ENCODE measurements at regions not wholly inside any gene's neighbourhood (a gene's known extent, or its start where the extent isn't known, plus 50 kb on each side); places are given as distances from the start of the nearest gene placed in this dataset.

DNA sequence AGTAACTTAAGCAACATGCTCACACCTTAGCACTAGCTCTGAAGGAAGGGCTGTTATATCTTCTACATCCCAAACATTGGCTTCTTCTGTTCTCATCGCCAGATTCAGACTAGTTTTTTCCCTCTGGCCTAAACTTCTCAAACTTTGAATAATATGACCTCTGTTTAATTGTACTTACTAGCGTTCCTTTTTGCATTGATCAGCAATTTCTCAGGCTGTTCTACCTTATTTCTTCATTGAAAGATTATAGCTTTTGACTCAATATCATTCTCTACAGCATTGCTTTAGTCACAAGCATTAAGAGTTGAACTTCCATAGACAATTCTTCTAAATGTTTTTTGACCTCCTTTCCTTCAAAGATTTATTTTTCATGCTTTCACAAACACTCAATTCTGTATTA is 659.2 kb downstream of the PCDH7 start:
- H3K27me3 Mint-ChIP-seq: no peaks in the 10 kb centered on the region
- H3K4me3 Mint-ChIP-seq: no peak overlapping the region
- no peaks in the 10 kb centered on the region for H3K4me1 Mint-ChIP-seq
- no peaks in the 10 kb centered on the region for H3K36me3 Mint-ChIP-seq
- H3K27ac Mint-ChIP-seq: no peak overlapping the region
- ATAC-seq: no peak
- no peaks in the 10 kb centered on the region for H3K9me3 Mint-ChIP-seq

DNA sequence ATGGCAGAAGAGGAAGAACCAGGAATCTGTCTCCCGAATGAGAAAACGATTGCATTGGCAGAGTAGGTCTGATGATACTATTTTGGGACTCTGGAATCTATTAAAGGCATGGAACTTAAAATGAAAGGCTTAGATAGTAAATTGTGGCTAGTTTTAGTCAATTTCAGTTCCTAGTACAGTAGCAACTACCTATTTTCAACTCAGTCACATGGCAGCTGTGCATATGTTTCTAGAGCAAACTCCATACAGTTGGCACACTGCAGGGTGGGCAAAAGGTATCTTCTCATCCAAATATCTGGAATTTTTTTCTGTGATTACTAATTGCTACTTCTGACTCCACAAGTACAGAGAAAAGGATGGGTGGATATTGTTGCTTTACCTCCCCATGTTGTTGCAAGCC is 663.6 kb downstream of the PCDH7 start:
- H3K27ac Mint-ChIP-seq: no peak overlapping the region

DNA sequence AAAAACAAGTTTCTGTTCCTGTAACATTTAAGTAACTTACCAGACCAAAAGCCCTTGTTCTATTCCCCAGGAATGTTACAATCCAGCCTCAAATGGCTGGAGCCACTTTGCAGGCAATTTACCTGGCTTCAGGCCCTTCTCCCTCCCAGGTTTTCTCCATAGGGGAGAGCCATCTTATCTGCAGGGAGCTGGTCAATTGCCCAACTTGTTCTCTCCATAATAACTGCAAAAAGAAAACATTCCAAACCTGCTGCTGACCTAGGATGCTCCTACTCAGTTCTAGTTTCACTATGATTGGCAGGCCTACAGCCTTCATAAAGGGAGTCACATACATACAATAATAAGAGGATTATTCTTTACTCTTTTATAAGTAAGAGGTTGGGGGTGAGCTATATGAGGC is 670.7 kb downstream of the PCDH7 start:
- peaks cover 5% of the 10 kb centered on the region for H3K9me3 Mint-ChIP-seq
- no peaks in the 10 kb centered on the region for H3K27me3 Mint-ChIP-seq
- no peak overlapping the region for H3K4me3 Mint-ChIP-seq
- ATAC-seq: no peak
- no peaks in the 10 kb centered on the region for H3K36me3 Mint-ChIP-seq
- H3K4me1 Mint-ChIP-seq: no peaks in the 10 kb centered on the region
- H3K27ac Mint-ChIP-seq: no peak overlapping the region

More for the DNA sequence above, 663.6 kb downstream of the PCDH7 start:
- no peaks in the 10 kb centered on the region for H3K27me3 Mint-ChIP-seq
- no peak for ATAC-seq
- H3K4me1 Mint-ChIP-seq: no peaks in the 10 kb centered on the region
- peaks cover 2% of the 10 kb centered on the region for H3K9me3 Mint-ChIP-seq
- no peak overlapping the region for H3K4me3 Mint-ChIP-seq
- no peaks in the 10 kb centered on the region for H3K36me3 Mint-ChIP-seq

DNA sequence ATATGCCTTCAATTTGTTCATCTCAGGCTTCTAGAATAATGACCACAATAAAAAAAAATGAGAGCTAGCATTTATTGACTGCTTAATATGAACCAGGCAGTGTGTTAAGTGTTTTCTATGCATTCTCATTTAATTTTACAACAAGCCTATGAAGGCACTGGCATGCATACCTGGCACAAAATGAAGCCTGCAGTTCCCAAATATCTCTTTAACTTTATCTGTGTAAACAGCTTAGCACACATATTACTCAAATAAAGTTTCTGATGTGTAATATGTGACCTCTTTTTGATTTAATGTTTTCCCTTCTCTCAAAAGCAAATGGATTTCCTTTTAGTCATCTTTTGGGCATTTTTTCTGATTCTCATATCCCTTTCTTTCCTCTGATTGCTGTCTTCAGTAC is 671.8 kb downstream of the PCDH7 start:
- no peaks in the 10 kb centered on the region for H3K36me3 Mint-ChIP-seq
- H3K27me3 Mint-ChIP-seq: no peaks in the 10 kb centered on the region
- H3K9me3 Mint-ChIP-seq: peaks cover 5% of the 10 kb centered on the region
- H3K4me3 Mint-ChIP-seq: no peak overlapping the region
- no peak for ATAC-seq
- H3K27ac Mint-ChIP-seq: no peak overlapping the region
- H3K4me1 Mint-ChIP-seq: no peaks in the 10 kb centered on the region

DNA sequence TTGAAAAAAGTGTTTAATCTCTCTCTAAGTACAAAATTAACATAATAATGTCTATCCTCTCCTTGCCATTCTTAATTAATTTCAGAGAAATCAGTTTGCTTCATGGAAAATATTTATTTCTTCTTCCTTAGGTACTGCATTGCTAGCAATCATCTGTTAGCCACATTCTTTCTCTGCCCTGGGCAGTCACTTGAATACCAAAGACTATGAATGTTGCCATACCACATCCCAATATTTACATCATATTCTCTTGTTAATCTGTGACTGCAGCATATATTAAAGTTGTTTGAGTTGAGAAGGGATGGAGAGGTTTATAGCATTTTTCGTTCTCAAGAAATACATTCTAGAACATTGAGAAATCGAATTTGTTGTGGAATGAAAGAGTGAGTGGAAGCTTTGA is 672.8 kb downstream of the PCDH7 start:
- no peaks in the 10 kb centered on the region for H3K4me1 Mint-ChIP-seq
- H3K4me3 Mint-ChIP-seq: no peak overlapping the region
- ATAC-seq: no peak
- no peaks in the 10 kb centered on the region for H3K27me3 Mint-ChIP-seq
- no peak overlapping the region for H3K27ac Mint-ChIP-seq
- peaks cover 5% of the 10 kb centered on the region for H3K9me3 Mint-ChIP-seq
- no peaks in the 10 kb centered on the region for H3K36me3 Mint-ChIP-seq

DNA sequence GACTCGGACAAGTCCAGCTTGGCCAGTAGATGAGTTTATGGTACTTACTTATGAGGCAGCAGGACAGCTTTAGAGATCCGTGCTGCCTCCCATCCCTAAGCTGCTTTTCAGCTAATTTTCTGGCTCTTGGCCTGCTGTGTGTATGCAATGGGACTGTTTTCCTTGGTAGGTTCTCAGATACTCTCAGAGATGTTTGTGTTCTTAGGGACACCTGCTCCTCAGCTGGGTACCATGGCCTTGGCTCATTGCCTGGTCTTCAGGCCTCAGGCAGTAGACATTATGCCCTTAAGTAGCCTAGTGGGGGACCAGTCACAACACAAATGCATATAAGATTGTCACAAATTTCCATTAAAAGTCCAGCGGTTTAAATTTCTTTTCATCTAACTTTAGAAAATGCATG is 688.0 kb downstream of the PCDH7 start:
- H3K27ac Mint-ChIP-seq: no peak overlapping the region
- no peaks in the 10 kb centered on the region for H3K27me3 Mint-ChIP-seq
- H3K4me1 Mint-ChIP-seq: no peaks in the 10 kb centered on the region
- H3K4me3 Mint-ChIP-seq: no peak overlapping the region
- peaks cover 4% of the 10 kb centered on the region for H3K9me3 Mint-ChIP-seq
- no peaks in the 10 kb centered on the region for H3K36me3 Mint-ChIP-seq
- no peak for ATAC-seq

DNA sequence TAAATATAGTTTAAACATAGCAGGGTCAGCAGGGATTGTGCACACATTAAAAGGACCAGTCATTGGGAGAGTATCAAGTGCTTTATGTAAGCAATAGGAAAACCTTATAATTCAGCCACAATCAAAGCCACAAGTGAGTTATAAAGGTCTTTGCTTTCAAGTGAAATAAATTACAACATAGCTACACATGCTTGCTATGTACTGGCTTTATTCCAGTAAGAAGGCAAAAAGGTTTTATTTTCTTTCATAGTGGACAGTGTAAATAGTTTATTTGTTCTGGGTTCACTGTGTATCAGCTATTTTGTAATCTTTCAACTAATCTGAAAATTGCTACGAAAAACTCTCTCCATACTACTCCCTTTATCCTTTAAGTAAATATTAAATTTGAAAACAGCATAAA is 691.4 kb downstream of the PCDH7 start:
- Mint-ChIP-seq H3K36me3 (no peaks in the 10 kb centered on the region), H3K4me1 (no peaks in the 10 kb centered on the region), H3K27ac (no peak overlapping the region), H3K4me3 (no peak overlapping the region), H3K27me3 (no peaks in the 10 kb centered on the region), H3K9me3 (peaks cover 7% of the 10 kb centered on the region)
- ATAC-seq: no peak

DNA sequence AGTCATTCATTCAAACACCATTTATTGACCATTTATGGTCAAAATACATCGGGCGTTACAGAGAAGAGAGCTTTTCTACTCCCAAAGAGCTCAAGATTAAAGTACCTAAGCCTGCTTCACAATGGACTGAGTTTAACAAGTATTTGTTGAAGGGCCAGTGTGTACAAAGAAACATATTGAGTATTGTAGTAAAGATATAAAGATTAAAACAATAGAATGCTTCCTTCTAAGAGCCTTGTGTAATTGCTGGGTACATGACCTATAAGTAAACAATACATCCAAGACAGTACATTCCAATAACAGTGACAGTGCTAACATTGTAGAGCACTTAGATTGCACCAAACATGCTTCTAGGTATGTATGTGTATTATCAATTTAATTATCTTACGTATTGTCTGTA is 695.5 kb downstream of the PCDH7 start:
- Mint-ChIP-seq H3K27me3 (no peaks in the 10 kb centered on the region), H3K36me3 (no peaks in the 10 kb centered on the region), H3K4me1 (no peaks in the 10 kb centered on the region), H3K27ac (no peak overlapping the region), H3K9me3 (peaks cover 9% of the 10 kb centered on the region), H3K4me3 (no peak overlapping the region)
- ATAC-seq: no peak

DNA sequence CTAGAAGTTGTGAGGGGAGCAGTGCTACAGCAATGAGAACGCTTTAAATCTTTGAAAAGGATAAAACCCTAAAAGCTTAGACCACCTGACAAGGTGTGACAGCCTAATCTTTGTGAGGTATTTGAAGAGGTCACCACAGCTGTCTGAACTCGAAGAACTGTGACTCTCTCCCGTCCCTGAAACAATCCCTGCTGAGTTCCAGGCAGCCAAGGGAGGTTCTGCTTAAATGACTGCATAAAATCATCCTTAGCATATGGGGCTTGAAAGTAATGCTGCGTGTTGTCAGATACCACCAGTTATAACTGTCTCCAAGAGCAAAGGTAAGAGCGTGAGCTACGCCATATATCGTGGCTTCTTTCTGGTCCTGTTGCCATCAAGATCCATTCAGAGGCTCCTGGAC is 696.3 kb downstream of the PCDH7 start:
- Mint-ChIP-seq H3K27me3 (no peaks in the 10 kb centered on the region), H3K9me3 (peaks cover 9% of the 10 kb centered on the region), H3K4me1 (no peaks in the 10 kb centered on the region), H3K36me3 (no peaks in the 10 kb centered on the region), H3K4me3 (no peak overlapping the region), H3K27ac (no peak overlapping the region)
- no peak for ATAC-seq

DNA sequence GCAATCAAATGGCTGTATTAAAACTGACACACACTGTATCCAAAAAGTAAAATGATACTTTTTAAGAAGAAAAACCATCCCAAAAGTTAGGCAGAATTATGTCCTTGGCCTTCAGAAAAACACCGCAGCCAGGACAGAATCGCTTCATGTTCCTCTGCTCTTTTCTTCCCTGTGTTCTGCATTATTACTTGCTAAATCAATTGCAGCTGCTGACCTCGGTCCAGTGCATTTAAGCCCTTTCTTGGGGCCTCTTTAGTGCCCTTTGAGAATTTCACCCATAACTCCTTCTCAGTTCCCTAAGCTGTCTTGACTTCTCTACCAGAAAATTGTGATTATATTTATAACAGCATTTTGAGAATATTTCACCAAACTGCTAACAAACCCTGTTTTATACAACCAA is 696.9 kb downstream of the PCDH7 start:
- H3K27ac Mint-ChIP-seq: no peak overlapping the region
- no peaks in the 10 kb centered on the region for H3K36me3 Mint-ChIP-seq
- peaks cover 9% of the 10 kb centered on the region for H3K9me3 Mint-ChIP-seq
- no peak overlapping the region for H3K4me3 Mint-ChIP-seq
- H3K27me3 Mint-ChIP-seq: no peaks in the 10 kb centered on the region
- no peaks in the 10 kb centered on the region for H3K4me1 Mint-ChIP-seq
- no peak for ATAC-seq

DNA sequence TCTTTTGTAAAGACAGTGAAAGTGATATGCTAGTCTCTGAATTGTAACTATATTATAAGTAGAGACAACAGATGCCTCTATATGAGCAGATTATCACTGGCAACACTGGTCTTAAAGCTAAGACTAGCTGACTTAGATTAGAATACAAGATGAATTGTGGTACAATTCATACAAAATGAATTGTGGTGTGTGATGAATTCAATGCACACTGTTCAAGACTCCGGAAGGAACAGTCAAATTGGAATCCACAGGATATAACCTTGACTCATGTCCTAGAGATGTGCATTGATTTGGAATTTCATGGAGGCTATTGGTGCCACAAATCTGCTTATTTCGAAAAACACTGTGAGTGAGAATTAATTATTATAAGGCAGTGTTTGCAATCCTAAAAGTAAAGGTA is 701.8 kb downstream of the PCDH7 start:
- Mint-ChIP-seq H3K36me3 (no peaks in the 10 kb centered on the region), H3K4me3 (no peak overlapping the region), H3K9me3 (peaks cover 2% of the 10 kb centered on the region), H3K4me1 (no peaks in the 10 kb centered on the region), H3K27ac (no peak overlapping the region), H3K27me3 (no peaks in the 10 kb centered on the region)
- no peak for ATAC-seq

DNA sequence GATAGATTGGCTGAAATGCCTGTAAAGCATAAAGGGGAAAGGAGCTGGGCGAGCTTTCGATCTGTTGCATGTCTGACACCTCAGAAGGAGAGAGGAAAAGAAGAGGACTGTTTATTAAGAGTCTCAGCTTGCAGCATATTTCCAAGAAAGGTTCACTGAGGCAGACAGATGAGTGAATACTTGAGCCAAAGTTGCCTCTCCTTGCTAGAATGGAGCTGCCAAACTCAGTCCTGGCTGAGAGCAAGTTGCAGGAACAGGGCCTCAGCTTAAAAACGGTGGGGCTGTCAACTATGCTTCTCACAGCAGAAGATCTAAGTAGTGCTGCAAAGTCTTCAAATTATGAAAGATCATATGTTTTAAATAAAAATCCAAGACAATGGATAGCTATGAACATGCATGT is 707.5 kb downstream of the PCDH7 start:
- Mint-ChIP-seq H3K27me3 (no peaks in the 10 kb centered on the region), H3K36me3 (no peaks in the 10 kb centered on the region), H3K9me3 (no peaks in the 10 kb centered on the region), H3K27ac (no peak overlapping the region), H3K4me1 (no peaks in the 10 kb centered on the region), H3K4me3 (no peak overlapping the region)
- no peak for ATAC-seq

DNA sequence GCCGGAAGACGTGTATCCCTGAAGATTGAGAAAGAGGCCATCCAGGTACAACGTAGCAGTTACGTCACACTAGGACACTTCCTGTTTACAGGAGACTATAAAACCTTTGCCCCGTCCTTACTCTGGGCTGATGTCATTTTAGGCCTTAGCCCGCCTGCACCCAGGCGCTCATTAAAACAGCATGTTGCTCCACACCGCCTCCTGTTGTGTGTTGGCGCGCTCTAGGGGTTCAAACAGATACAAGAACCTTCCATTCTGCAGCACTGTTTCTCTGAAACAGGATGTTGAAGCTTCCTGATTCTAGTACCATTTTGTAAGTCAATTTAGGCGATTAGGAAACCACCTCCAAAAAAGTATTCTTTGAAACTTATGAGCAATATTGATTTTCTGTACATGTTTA is 722.1 kb downstream of the PCDH7 start:
- H3K27me3 Mint-ChIP-seq: no peaks in the 10 kb centered on the region
- no peaks in the 10 kb centered on the region for H3K36me3 Mint-ChIP-seq
- H3K9me3 Mint-ChIP-seq: no peaks in the 10 kb centered on the region
- no peak for ATAC-seq
- no peak overlapping the region for H3K27ac Mint-ChIP-seq
- no peak overlapping the region for H3K4me3 Mint-ChIP-seq
- H3K4me1 Mint-ChIP-seq: no peaks in the 10 kb centered on the region

DNA sequence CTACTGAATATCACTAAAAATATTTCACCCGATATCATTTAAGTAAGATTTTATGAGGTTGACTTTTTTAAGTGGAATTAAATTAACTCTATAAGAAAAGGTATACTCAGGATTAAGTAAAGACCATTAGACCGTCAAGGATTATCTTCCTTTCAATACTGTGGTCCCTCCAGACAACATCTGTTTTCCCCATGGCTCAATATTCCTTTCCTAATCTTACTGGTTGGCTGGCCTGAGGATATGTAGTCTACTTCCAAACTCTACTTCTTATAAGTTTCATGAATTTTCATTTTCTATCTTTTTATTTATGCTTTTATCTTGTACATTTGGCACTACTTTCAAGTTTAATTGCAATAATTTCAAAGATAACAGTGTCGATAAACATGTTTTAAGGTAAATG is 725.4 kb downstream of the PCDH7 start:
- Mint-ChIP-seq H3K27ac (no peak overlapping the region), H3K4me1 (no peaks in the 10 kb centered on the region), H3K4me3 (no peak overlapping the region), H3K36me3 (no peaks in the 10 kb centered on the region), H3K9me3 (peaks cover 2% of the 10 kb centered on the region), H3K27me3 (no peaks in the 10 kb centered on the region)
- ATAC-seq: no peak

DNA sequence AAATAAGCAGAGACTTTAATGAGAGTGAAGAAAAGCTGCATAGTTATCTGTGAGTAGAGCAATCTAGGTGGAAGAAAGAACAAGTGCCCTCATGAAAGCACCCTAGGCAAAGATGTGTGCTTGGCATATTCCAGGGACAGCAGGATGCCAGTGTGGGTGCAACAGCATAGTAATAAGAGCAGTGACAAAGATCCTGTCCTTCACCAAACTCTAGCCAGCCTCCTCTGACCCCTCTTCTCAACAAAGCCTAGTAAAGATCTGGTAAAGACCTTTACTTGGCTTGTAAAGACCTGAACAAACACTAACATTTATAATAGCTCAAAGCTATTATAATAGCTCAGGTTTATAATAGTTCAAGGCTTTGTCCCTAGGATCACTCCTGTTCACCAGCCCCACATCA is 735.4 kb downstream of the PCDH7 start:
- Mint-ChIP-seq H3K4me3 (no peak overlapping the region), H3K9me3 (peaks cover 5% of the 10 kb centered on the region), H3K36me3 (no peaks in the 10 kb centered on the region), H3K27ac (no peak overlapping the region), H3K4me1 (no peaks in the 10 kb centered on the region), H3K27me3 (no peaks in the 10 kb centered on the region)
- no peak for ATAC-seq

DNA sequence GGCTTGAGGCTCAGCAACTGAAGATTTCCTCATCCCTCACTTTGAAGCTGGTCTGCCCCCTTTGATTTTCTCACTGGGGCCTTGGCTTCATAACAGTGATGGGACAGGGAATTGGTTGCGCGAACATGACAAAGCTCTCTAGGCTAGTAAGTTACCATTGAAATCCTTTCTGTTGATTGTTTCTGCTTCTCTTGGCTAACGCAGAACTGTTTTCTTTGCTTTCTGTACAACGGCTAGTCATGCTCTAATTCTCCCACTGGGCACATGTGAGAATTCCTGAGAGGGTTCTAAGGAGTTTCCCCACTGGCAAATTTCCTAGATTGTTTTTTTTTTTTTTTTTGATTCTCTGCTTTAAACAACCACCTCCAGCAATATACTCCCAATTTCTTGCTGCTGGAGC is 738.6 kb downstream of the PCDH7 start:
- peaks cover 3% of the 10 kb centered on the region for H3K9me3 Mint-ChIP-seq
- H3K4me1 Mint-ChIP-seq: no peaks in the 10 kb centered on the region
- H3K4me3 Mint-ChIP-seq: no peak overlapping the region
- no peaks in the 10 kb centered on the region for H3K27me3 Mint-ChIP-seq
- H3K27ac Mint-ChIP-seq: no peak overlapping the region
- H3K36me3 Mint-ChIP-seq: no peaks in the 10 kb centered on the region
- ATAC-seq: no peak

DNA sequence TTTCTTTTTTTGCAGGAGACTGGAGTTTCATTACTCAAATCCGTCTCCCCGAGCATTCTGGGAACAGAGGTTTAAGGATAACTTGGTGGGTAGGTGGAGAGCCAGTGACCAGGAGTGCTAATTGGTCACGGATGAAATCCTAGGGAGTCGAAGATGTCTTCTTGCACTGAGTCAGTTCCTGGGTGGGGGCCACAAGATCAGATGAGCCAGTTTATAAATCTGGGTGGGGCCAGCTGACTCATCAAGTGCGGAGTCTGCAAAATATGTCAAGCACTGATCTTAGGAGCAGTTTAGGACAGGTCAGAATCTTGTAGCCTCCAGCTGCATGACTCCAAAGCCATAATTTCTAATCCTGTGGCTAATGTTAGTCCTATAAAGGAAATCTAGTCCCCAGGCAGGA is 741.3 kb downstream of the PCDH7 start:
- Mint-ChIP-seq H3K27ac (no peak overlapping the region), H3K4me3 (no peak overlapping the region), H3K9me3 (peaks cover 3% of the 10 kb centered on the region), H3K36me3 (no peaks in the 10 kb centered on the region), H3K27me3 (no peaks in the 10 kb centered on the region), H3K4me1 (no peaks in the 10 kb centered on the region)
- ATAC-seq: no peak

Data from stimulated activated memory B cell treated with anti-CD40 and anti-IgM and Interleukin-4, amounts not matched to agents 10 μg/mL and 1 μg/mL and 100 μg/mL, for 72 hours (primary cell).